ENCODE measurements at regions not wholly inside any gene's neighbourhood (a gene's known extent, or its start where the extent isn't known, plus 50 kb on each side); places are given as distances from the start of the nearest gene placed in this dataset.

- TF ChIP-seq, protein P1, sequence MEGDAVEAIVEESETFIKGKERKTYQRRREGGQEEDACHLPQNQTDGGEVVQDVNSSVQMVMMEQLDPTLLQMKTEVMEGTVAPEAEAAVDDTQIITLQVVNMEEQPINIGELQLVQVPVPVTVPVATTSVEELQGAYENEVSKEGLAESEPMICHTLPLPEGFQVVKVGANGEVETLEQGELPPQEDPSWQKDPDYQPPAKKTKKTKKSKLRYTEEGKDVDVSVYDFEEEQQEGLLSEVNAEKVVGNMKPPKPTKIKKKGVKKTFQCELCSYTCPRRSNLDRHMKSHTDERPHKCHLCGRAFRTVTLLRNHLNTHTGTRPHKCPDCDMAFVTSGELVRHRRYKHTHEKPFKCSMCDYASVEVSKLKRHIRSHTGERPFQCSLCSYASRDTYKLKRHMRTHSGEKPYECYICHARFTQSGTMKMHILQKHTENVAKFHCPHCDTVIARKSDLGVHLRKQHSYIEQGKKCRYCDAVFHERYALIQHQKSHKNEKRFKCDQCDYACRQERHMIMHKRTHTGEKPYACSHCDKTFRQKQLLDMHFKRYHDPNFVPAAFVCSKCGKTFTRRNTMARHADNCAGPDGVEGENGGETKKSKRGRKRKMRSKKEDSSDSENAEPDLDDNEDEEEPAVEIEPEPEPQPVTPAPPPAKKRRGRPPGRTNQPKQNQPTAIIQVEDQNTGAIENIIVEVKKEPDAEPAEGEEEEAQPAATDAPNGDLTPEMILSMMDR (IDR thresholded peaks at IDR 0.05; ENCODE audit: low read depth, low read length) = no peak
- no peak for TF ChIP-seq EZH2phosphoT487 (IDR thresholded peaks at IDR 0.05; ENCODE audit: low read depth)
Measured at GRCh38 chr1:181984006-181984405, 77.5 kb downstream of the ZNF648 start.
